Right cardiac atrium (tissue), 5 donors: ENCODE measurements at regions not wholly inside any gene's neighbourhood (a gene's known extent, or its start where the extent isn't known, plus 50 kb on each side); places are given as distances from the start of the nearest gene placed in this dataset.
"Not testable (repeated sequence)": the region's sequence is repeated elsewhere in the genome, so short reads cannot be mapped to it uniquely, and the experiment has no call there.

Experiments used
- ATAC-seq, 2 donors: fragments of 200-7000 bp; cut with Tn5 transposase; one replicate each; pipeline versions ENCODE4 v1.8.0 to v1.9.1; 2020; ENCODE audit warnings: moderate library complexity in 2 of 2, mild to moderate bottlenecking in 1 of 2
- DNase-seq, 3 donors: peaks; one replicate each; pipeline ENCODE4 v3.0.0-alpha.2; 2020
- H3K27ac ChIP-seq: one replicate; pipeline ENCODE4 v1.5.1; 2013; ENCODE audit warnings: mild to moderate bottlenecking, low read length, control low read depth, moderate library complexity
- H3K27me3 ChIP-seq: one replicate; pipeline ENCODE4 v1.6.1; 2013; ENCODE audit not compliant: control insufficient read depth, insufficient read depth
- H3K4me1 ChIP-seq: one replicate; pipeline ENCODE4 v1.6.1; 2013; ENCODE audit warnings: low read length; ENCODE audit not compliant: control insufficient read depth, insufficient read depth
- H3K4me3 ChIP-seq: one replicate; pipeline ENCODE4 v1.5.1; 2013; ENCODE audit warnings: low read length, control low read depth
- H3K9me3 ChIP-seq: one replicate; pipeline ENCODE4 v1.6.1; 2013; ENCODE audit warnings: low read length; ENCODE audit not compliant: control insufficient read depth
- WGBS: extraction: QIAGEN DNeasy Blood & Tissue Kit; methylation state at CpG from one replicate; pipeline ENCODE4 v1.1.7; 2013; 5-methylcytosine and 5-hydroxymethylcytosine counted together
- intact Hi-C, 4 donors: fragments of 100-400 bp; cut with DNase I; formaldehyde crosslinking; loops; one replicate each; pipeline versions ENCODE4 v1.11.0 to v1.14.0; 2022 to 2023
- donor health status: healthy with polysubstance abuse.
- donor health status: DM: no; HTN: yes; CAD: no.
- donor health status: DM: no; HTN: no; CAD: no.
- donor health status: DM: no; HTN: yes; CAD: no; lungs with severe emphysema.
- donor health status: DM: yes; HTN: yes; CAD: no.

- no peak for DNase-seq
- intact Hi-C loops: no loop called here
- Histone ChIP-seq H3K27ac (no peak overlapping the region), H3K4me1 (no peaks in the 10 kb centered on the region), H3K9me3 (no peaks in the 10 kb centered on the region), H3K4me3 (no peak overlapping the region), H3K27me3 (no peaks in the 10 kb centered on the region)
- no peak for ATAC-seq
- WGBS: 81% methylated on average over 8 of the region's 8 CpGs
These were observed 334.7 kb downstream of the SOX9 start for GRCh38 chr17:72455562-72455961.

- intact Hi-C loops: no loop called here
- no peaks in the 10 kb centered on the region for H3K4me1 ChIP-seq
- ATAC-seq (no peak), DNase-seq (no peak)
- no peaks in the 10 kb centered on the region for H3K27me3 ChIP-seq
- H3K9me3 ChIP-seq: no peaks in the 10 kb centered on the region
- no peak overlapping the region for H3K27ac ChIP-seq
- no peak overlapping the region for H3K4me3 ChIP-seq
- 65% methylated on average over 4 of the region's 4 CpGs for WGBS
These were observed 335.3 kb downstream of the SOX9 start for GRCh38 chr17:72456075-72456474.

- H3K4me3 ChIP-seq: no peak overlapping the region
- no peaks in the 10 kb centered on the region for H3K4me1 ChIP-seq
- WGBS: 77% methylated on average over 5 of the region's 5 CpGs
- H3K9me3 ChIP-seq: no peaks in the 10 kb centered on the region
- no peaks in the 10 kb centered on the region for H3K27me3 ChIP-seq
- intact Hi-C loops: no loop called here
- H3K27ac ChIP-seq: no peak overlapping the region
- no peak for ATAC-seq
- no peak for DNase-seq
These were observed 336.9 kb downstream of the SOX9 start for GRCh38 chr17:72457712-72458111.

- 84% methylated on average over 9 of the region's 9 CpGs for WGBS
- intact Hi-C loops: no loop called here
- H3K27me3 ChIP-seq: no peaks in the 10 kb centered on the region
- no peaks in the 10 kb centered on the region for H3K9me3 ChIP-seq
- no peak for DNase-seq
- no peak overlapping the region for H3K4me3 ChIP-seq
- H3K27ac ChIP-seq: no peak overlapping the region
- H3K4me1 ChIP-seq: no peaks in the 10 kb centered on the region
- no peak for ATAC-seq
These were observed 337.5 kb downstream of the SOX9 start for GRCh38 chr17:72458301-72458700.

- intact Hi-C loops: no loop called here
- no peak for ATAC-seq
These were observed 339.9 kb downstream of the SOX9 start for GRCh38 chr17:72460711-72461110.

GRCh38 chr17:72461757-72462156, 340.9 kb downstream of the SOX9 start:
- Histone ChIP-seq H3K4me1 (no peaks in the 10 kb centered on the region), H3K4me3 (no peak overlapping the region), H3K27ac (no peak overlapping the region), H3K27me3 (no peaks in the 10 kb centered on the region), H3K9me3 (no peaks in the 10 kb centered on the region)
- intact Hi-C loops: no loop called here
- WGBS: 69% methylated on average over 5 of the region's 5 CpGs
- DNase-seq (no peak), ATAC-seq (no peak)

More at GRCh38 chr17:72460711-72461110, 339.9 kb downstream of the SOX9 start:
- no peak for DNase-seq
- no peaks in the 10 kb centered on the region for H3K4me1 ChIP-seq
- no peaks in the 10 kb centered on the region for H3K27me3 ChIP-seq
- H3K27ac ChIP-seq: no peak overlapping the region
- no peak overlapping the region for H3K4me3 ChIP-seq
- no peaks in the 10 kb centered on the region for H3K9me3 ChIP-seq

- Histone ChIP-seq H3K27me3 (no peaks in the 10 kb centered on the region), H3K9me3 (no peaks in the 10 kb centered on the region), H3K4me1 (no peaks in the 10 kb centered on the region), H3K27ac (no peak overlapping the region), H3K4me3 (no peak overlapping the region)
- ATAC-seq (no peak), DNase-seq (no peak)
- WGBS: 46% methylated on average over 1 of the region's 1 CpG
- intact Hi-C loops: no loop called here
These were observed 341.6 kb downstream of the SOX9 start for GRCh38 chr17:72462407-72462806.

- DNase-seq: no peak
- ATAC-seq: no peak
- intact Hi-C loops: no loop called here
These were observed 342.0 kb downstream of the SOX9 start for GRCh38 chr17:72462814-72463213.

GRCh38 chr17:72463287-72464102, 342.7 kb downstream of the SOX9 start:
- WGBS: 81% methylated on average over 10 of the region's 10 CpGs
- DNase-seq (no peak), ATAC-seq (no peak)
- Histone ChIP-seq H3K9me3 (no peaks in the 10 kb centered on the region), H3K4me3 (no peak overlapping the region), H3K4me1 (no peaks in the 10 kb centered on the region), H3K27me3 (no peaks in the 10 kb centered on the region), H3K27ac (no peak overlapping the region)
- intact Hi-C loops: no loop called here

More at GRCh38 chr17:72462814-72463213, 342.0 kb downstream of the SOX9 start:
- Histone ChIP-seq H3K4me1 (no peaks in the 10 kb centered on the region), H3K27ac (no peak overlapping the region), H3K27me3 (no peaks in the 10 kb centered on the region), H3K4me3 (no peak overlapping the region), H3K9me3 (no peaks in the 10 kb centered on the region)
- WGBS: 90% methylated on average over 4 of the region's 4 CpGs

- 97% methylated on average over 5 of the region's 5 CpGs for WGBS
- DNase-seq, H3K27me3 ChIP-seq, H3K27ac ChIP-seq, ATAC-seq, H3K9me3 ChIP-seq, H3K4me1 ChIP-seq, intact Hi-C loops, H3K4me3 ChIP-seq: not testable (repeated sequence)
These were observed 343.4 kb downstream of the SOX9 start for GRCh38 chr17:72464221-72464620.

GRCh38 chr17:72465191-72466024, 344.6 kb downstream of the SOX9 start:
- Histone ChIP-seq H3K27me3 (no peaks in the 10 kb centered on the region), H3K4me1 (no peaks in the 10 kb centered on the region), H3K4me3 (no peak overlapping the region), H3K9me3 (no peaks in the 10 kb centered on the region), H3K27ac (no peak overlapping the region)
- ATAC-seq (no peak), DNase-seq (no peak)
- WGBS: 60% methylated on average over 18 of the region's 18 CpGs
- intact Hi-C loops: no loop called here
